DOHH2 (cell line): ENCODE measurements at regions not wholly inside any gene's neighbourhood (a gene's known extent, or its start where the extent isn't known, plus 50 kb on each side); places are given as distances from the start of the nearest gene placed in this dataset.

Experiments used
- EZH2phosphoT487 ChIP-seq: fragments of 200-600 bp; sonication (generic); IDR thresholded peaks from 2 replicates; pipeline ENCODE4 v1.6.1; 2017; ENCODE audit warnings: borderline replicate concordance, mild to moderate bottlenecking, antibody characterized with exemption, low read length, moderate library complexity, mixed read lengths
- TF ChIP-seq, protein P1 (sequence below): fragments of 200-600 bp; sonication (generic); IDR thresholded peaks from one replicate; pipeline ENCODE4 v1.5.1; 2014; ENCODE audit warnings: antibody characterized with exemption, mild to moderate bottlenecking, low read depth, low read length; ENCODE audit not compliant: poor library complexity, severe bottlenecking

DNA sequence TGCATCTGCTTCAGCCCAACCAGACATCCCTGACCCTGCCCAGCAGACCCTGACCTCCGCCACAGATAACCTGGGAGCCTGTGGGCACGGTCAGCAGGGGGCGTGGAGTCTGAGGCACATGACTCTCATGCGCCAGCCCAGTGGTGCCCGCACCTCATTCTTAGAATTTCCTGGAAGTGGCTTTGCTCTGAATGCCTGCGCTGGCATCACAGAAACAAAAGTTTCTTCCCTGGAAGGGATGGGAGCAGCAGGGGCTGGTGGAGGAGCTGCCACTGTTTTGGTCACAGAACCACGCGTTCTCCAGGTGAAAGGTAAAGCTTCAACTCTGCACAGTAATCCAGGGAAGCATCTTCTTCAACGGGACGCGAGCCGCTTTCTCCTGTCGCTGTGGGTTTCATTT, 67.9 kb upstream of the DUSP22 start:
- TF ChIP-seq EZH2phosphoT487 = no peak
- TF ChIP-seq, protein P1, sequence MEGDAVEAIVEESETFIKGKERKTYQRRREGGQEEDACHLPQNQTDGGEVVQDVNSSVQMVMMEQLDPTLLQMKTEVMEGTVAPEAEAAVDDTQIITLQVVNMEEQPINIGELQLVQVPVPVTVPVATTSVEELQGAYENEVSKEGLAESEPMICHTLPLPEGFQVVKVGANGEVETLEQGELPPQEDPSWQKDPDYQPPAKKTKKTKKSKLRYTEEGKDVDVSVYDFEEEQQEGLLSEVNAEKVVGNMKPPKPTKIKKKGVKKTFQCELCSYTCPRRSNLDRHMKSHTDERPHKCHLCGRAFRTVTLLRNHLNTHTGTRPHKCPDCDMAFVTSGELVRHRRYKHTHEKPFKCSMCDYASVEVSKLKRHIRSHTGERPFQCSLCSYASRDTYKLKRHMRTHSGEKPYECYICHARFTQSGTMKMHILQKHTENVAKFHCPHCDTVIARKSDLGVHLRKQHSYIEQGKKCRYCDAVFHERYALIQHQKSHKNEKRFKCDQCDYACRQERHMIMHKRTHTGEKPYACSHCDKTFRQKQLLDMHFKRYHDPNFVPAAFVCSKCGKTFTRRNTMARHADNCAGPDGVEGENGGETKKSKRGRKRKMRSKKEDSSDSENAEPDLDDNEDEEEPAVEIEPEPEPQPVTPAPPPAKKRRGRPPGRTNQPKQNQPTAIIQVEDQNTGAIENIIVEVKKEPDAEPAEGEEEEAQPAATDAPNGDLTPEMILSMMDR = no peak
